ENCODE measurements at regions not wholly inside any gene's neighbourhood (a gene's known extent, or its start where the extent isn't known, plus 50 kb on each side); places are given as distances from the start of the nearest gene placed in this dataset.
A peak's percentile ranks its signal among the peaks of the same experiment; 100 is the strongest.
"Not testable (repeated sequence)": the region's sequence is repeated elsewhere in the genome, so short reads cannot be mapped to it uniquely, and the experiment has no call there.

DNA sequence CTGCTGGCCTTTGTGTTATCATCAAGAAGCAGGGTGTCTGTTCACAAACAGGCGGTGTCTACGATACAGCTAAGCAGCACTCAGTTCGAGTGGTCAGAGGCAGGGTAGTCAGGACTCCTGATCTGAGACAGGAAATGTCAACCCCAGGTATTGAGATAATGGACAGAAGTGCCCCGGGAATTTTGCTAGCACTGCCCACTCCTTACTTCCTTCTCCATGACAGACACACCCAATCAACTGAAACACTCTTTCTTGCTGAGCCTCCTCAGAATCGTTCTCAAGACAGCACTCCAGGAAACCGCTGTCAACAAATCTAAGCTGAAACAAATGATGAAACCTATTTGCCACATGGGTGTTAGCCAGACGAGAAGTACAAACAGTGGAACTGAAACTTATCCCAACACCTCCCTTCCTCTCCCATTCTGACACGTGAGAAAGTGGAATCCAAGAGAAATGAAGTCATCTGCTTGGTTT, 109.3 kb downstream of the GTF2IRD2B start:
- H3K27ac ChIP-seq; H3K9me3 ChIP-seq (replicated peaks in 1 of 3); H3K27me3 ChIP-seq; H3K4me1 ChIP-seq (replicated peaks in 1 of 2); H3K4me3 ChIP-seq; intact Hi-C loops (cut with DNase I); H3K36me3 ChIP-seq (replicated peaks in 1 of 2); DNase-seq: not testable (repeated sequence)
- no CpG with 5 or more reads among the region's 8 CpGs for WGBS, 4 donors

GRCh38 chr7:75205367-75206085, 113.1 kb downstream of the GTF2IRD2B start:
- H3K27ac ChIP-seq; intact Hi-C loops (cut with DNase I); H3K36me3 ChIP-seq (replicated peaks in 1 of 2); H3K9me3 ChIP-seq (replicated peaks in 1 of 3); H3K27me3 ChIP-seq; H3K4me1 ChIP-seq (replicated peaks in 1 of 2); DNase-seq; H3K4me3 ChIP-seq: not testable (repeated sequence)
- WGBS, 4 donors, result no CpG with 5 or more reads among the region's 14 CpGs

GRCh38 chr7:75215460-75215859, 123.1 kb downstream of the GTF2IRD2B start:
- H3K27ac ChIP-seq; H3K36me3 ChIP-seq (replicated peaks in 1 of 2); H3K4me3 ChIP-seq; H3K27me3 ChIP-seq; DNase-seq; H3K4me1 ChIP-seq (replicated peaks in 1 of 2); H3K9me3 ChIP-seq (replicated peaks in 1 of 3); intact Hi-C loops (cut with DNase I): not testable (repeated sequence)
- no CpG with 5 or more reads among the region's 5 CpGs for WGBS, 4 donors

- H3K36me3 ChIP-seq (replicated peaks in 1 of 2); H3K27me3 ChIP-seq; H3K4me1 ChIP-seq (replicated peaks in 1 of 2); DNase-seq; intact Hi-C loops (cut with DNase I); H3K27ac ChIP-seq; H3K9me3 ChIP-seq (replicated peaks in 1 of 3); H3K4me3 ChIP-seq: not testable (repeated sequence)
- WGBS, 4 donors, result no CpG with 5 or more reads among the region's 10 CpGs
Observed at GRCh38 chr7:75216963-75217362, 124.6 kb downstream of the GTF2IRD2B start.

- intact Hi-C loops (cut with DNase I); H3K4me3 ChIP-seq; H3K4me1 ChIP-seq (replicated peaks in 1 of 2); H3K27me3 ChIP-seq; DNase-seq; H3K9me3 ChIP-seq (replicated peaks in 1 of 3); H3K36me3 ChIP-seq (replicated peaks in 1 of 2); H3K27ac ChIP-seq: not testable (repeated sequence)
- no CpG with 5 or more reads among the region's 4 CpGs for WGBS, 4 donors
Observed at GRCh38 chr7:75226102-75226501, 133.7 kb downstream of the GTF2IRD2B start.

DNA sequence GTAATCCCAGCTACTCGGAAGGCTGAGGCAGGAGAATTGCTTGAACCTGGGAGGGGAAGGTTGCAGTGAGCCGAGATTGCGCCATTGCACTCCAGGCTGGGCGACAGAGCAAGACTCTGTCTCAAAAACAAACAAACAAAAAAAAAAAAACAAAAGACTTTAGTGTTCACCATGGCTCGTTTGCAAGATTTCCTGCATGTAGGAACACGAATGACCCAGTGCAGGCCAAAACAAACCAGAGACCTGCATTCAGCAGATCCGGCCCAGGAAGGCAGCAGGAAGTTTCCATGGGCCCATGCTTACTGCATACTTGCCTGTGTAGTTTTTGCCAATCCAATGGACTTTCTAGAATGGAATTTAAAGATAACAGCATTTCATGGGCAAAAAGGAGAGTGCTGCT, 137.2 kb downstream of the GTF2IRD2B start:
- intact Hi-C loops (cut with DNase I); H3K36me3 ChIP-seq (replicated peaks in 1 of 2); H3K27ac ChIP-seq; H3K4me1 ChIP-seq (replicated peaks in 1 of 2); H3K4me3 ChIP-seq; H3K27me3 ChIP-seq; DNase-seq; H3K9me3 ChIP-seq (replicated peaks in 1 of 3): not testable (repeated sequence)
- WGBS, 4 donors, result 60 to 66% (median 60%) methylated on average over 1 to 6 of the region's 7 CpGs; no CpG with 5 or more reads in 1 of the 4 donors

GRCh38 chr7:75230558-75230957, 138.2 kb downstream of the GTF2IRD2B start:
- intact Hi-C loops (cut with DNase I); H3K4me3 ChIP-seq: not testable (repeated sequence)
- no CpG with 5 or more reads among the region's 4 CpGs for WGBS, 4 donors

GRCh38 chr7:75235092-75235826, 142.9 kb downstream of the GTF2IRD2B start:
- WGBS, 4 donors, result no CpG with 5 or more reads among the region's 13 CpGs
- H3K27me3 ChIP-seq; H3K9me3 ChIP-seq (replicated peaks in 1 of 3); DNase-seq; H3K4me1 ChIP-seq (replicated peaks in 1 of 2); H3K4me3 ChIP-seq; H3K27ac ChIP-seq; H3K36me3 ChIP-seq (replicated peaks in 1 of 2); intact Hi-C loops (cut with DNase I): not testable (repeated sequence)

More at GRCh38 chr7:75230558-75230957, 138.2 kb downstream of the GTF2IRD2B start:
- not testable (repeated sequence) for H3K9me3 ChIP-seq (replicated peaks in 1 of 3); H3K4me1 ChIP-seq (replicated peaks in 1 of 2); H3K27ac ChIP-seq; H3K36me3 ChIP-seq (replicated peaks in 1 of 2); H3K27me3 ChIP-seq; DNase-seq

DNA sequence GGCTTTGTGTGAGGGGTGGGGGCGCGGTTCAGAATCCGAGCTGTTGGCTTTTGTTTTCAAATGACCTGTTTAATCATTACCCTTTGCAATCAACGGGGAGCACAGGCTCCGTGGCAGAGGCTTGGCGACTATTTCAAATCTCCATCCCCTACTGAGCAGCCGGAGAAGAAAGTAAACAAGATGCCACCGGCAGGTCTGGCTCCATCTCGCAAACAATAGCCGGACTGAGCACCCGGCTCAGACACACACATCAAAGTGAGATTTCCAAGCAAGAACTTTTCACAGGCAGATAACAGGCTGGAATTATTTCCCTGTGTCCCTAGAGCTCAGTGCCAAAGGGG, 143.4 kb downstream of the GTF2IRD2B start:
- H3K36me3 ChIP-seq (replicated peaks in 1 of 2); H3K9me3 ChIP-seq (replicated peaks in 1 of 3); H3K27me3 ChIP-seq; H3K4me3 ChIP-seq; H3K4me1 ChIP-seq (replicated peaks in 1 of 2); DNase-seq; intact Hi-C loops (cut with DNase I); H3K27ac ChIP-seq: not testable (repeated sequence)
- no CpG with 5 or more reads among the region's 11 CpGs for whole genome bisulfite sequencing, 4 donors

- peak in 5 of 7 donors; percentile 31 to 76 (median 71) for DNase-seq
- H3K27me3 ChIP-seq, result not testable (repeated sequence)
- WGBS, 4 donors, result 0% methylated on average over 7 of the region's 103 CpGs; no CpG with 5 or more reads in 3 of the 4 donors
Observed at GRCh38 chr7:75237255-75238187, 145.1 kb downstream of the GTF2IRD2B start.

More at GRCh38 chr7:75237255-75238187, 145.1 kb downstream of the GTF2IRD2B start:
- H3K4me3 ChIP-seq; H3K27ac ChIP-seq; intact Hi-C loops (cut with DNase I); H3K9me3 ChIP-seq (replicated peaks in 1 of 3); H3K36me3 ChIP-seq (replicated peaks in 1 of 2); H3K4me1 ChIP-seq (replicated peaks in 1 of 2): not testable (repeated sequence)
